Hematopoietic multipotent progenitor cell treated with erythropoietin and hydrocortisone succinate and interleukin-3 and kit ligand, for 4 days (in vitro differentiated cells): ENCODE measurements at regions not wholly inside any gene's neighbourhood (a gene's known extent, or its start where the extent isn't known, plus 50 kb on each side); places are given as distances from the start of the nearest gene placed in this dataset.
"Not testable (repeated sequence)": the region's sequence is repeated elsewhere in the genome, so short reads cannot be mapped to it uniquely, and the experiment has no call there.

ENCODE experiments used
- DNase-seq: peaks from one replicate; pipeline ENCODE4 v3.0.0-alpha.2; 2015

- not testable (repeated sequence) for DNase-seq
Measured at GRCh38 chrX:34230156-34230555, 98.0 kb upstream of the FAM47A start.

- no peak for DNase-seq
Measured at GRCh38 chrX:34227804-34228203, 95.7 kb upstream of the FAM47A start.

GRCh38 chrX:34223574-34223973, 91.5 kb upstream of the FAM47A start:
- DNase-seq, result no peak

GRCh38 chrX:34218063-34218462, 85.9 kb upstream of the FAM47A start:
- DNase-seq, result peak; percentile 18

- DNase-seq, result no peak
Measured at GRCh38 chrX:34197946-34198345, 65.8 kb upstream of the FAM47A start.
